ENCODE measurements at regions not wholly inside any gene's neighbourhood (a gene's known extent, or its start where the extent isn't known, plus 50 kb on each side); places are given as distances from the start of the nearest gene placed in this dataset.

- ChIA-PET POLR2A (no interaction called here), CTCF (interaction anchor here (1.3 kb wide), 1 partner anchor 9 kb away, joined by 3 read pairs; no protein-coding TSS in a partner anchor)
- H3K36me3 ChIP-seq (ENCODE audit: control insufficient read depth, insufficient read depth, low read length) = no peaks in the 10 kb centered on the region
- peaks cover 28% of the 10 kb centered on the region for H3K27me3 ChIP-seq (ENCODE audit: control insufficient read depth, insufficient read depth, low read length)
- no peak overlapping the region for H3K4me3 ChIP-seq (ENCODE audit: low read depth, low read length)
- DNase-seq (ENCODE audit: low read depth) = no peak
- no peak for TF ChIP-seq CTCF (IDR thresholded peaks at IDR 0.05; ENCODE audit: insufficient read depth, low read depth, low read length)
Measured at GRCh38 chr2:241924069-241924908, 54.8 kb downstream of the RTP5 start.

- DNase-seq (ENCODE audit: low read depth) = no peak
- H3K4me3 ChIP-seq (ENCODE audit: low read depth, low read length) = no peak overlapping the region
- POLR2A ChIA-PET = no interaction called here
- peaks cover 28% of the 10 kb centered on the region for H3K27me3 ChIP-seq (ENCODE audit: control insufficient read depth, insufficient read depth, low read length)
- no peaks in the 10 kb centered on the region for H3K36me3 ChIP-seq (ENCODE audit: control insufficient read depth, insufficient read depth, low read length)
- CTCF ChIA-PET = no interaction called here
- no peak for TF ChIP-seq CTCF (IDR thresholded peaks at IDR 0.05; ENCODE audit: insufficient read depth, low read depth, low read length)
Measured at GRCh38 chr2:241924909-241925250, 55.4 kb downstream of the RTP5 start.

- no peak for TF ChIP-seq CTCF (IDR thresholded peaks at IDR 0.05; ENCODE audit: insufficient read depth, low read depth, low read length)
- DNase-seq (ENCODE audit: low read depth) = no peak
- ChIA-PET POLR2A (no interaction called here), CTCF (interaction anchor here (0.7 kb wide), 1 partner anchor 34 kb away, joined by 3 read pairs; no protein-coding TSS in a partner anchor)
- H3K36me3 ChIP-seq (ENCODE audit: control insufficient read depth, insufficient read depth, low read length) = no peaks in the 10 kb centered on the region
- peaks cover 28% of the 10 kb centered on the region for H3K27me3 ChIP-seq (ENCODE audit: control insufficient read depth, insufficient read depth, low read length)
- H3K4me3 ChIP-seq (ENCODE audit: low read depth, low read length) = no peak overlapping the region
Measured at GRCh38 chr2:241925277-241925676, 55.7 kb downstream of the RTP5 start.

- ChIA-PET CTCF (interaction anchor here (0.7 kb wide), 1 partner anchor 33 kb away, joined by 3 read pairs; no protein-coding TSS in a partner anchor), POLR2A (no interaction called here)
- no peak for DNase-seq (ENCODE audit: low read depth)
- Histone ChIP-seq H3K27me3 (ENCODE audit: control insufficient read depth, insufficient read depth, low read length) (peaks cover 28% of the 10 kb centered on the region), H3K36me3 (ENCODE audit: control insufficient read depth, insufficient read depth, low read length) (no peaks in the 10 kb centered on the region), H3K4me3 (ENCODE audit: low read depth, low read length) (no peak overlapping the region)
- TF ChIP-seq CTCF (IDR thresholded peaks at IDR 0.05; ENCODE audit: insufficient read depth, low read depth, low read length) = no peak
Measured at GRCh38 chr2:241925821-241926441, 56.4 kb downstream of the RTP5 start.

GRCh38 chr2:241926541-241927311 is 57.2 kb downstream of the RTP5 start:
- ChIA-PET CTCF (no interaction called here), POLR2A (no interaction called here)
- DNase-seq (ENCODE audit: low read depth) = no peak
- no peaks in the 10 kb centered on the region for H3K36me3 ChIP-seq (ENCODE audit: control insufficient read depth, insufficient read depth, low read length)
- no peak for TF ChIP-seq CTCF (IDR thresholded peaks at IDR 0.05; ENCODE audit: insufficient read depth, low read depth, low read length)
- H3K27me3 ChIP-seq (ENCODE audit: control insufficient read depth, insufficient read depth, low read length) = peaks cover 28% of the 10 kb centered on the region
- H3K4me3 ChIP-seq (ENCODE audit: low read depth, low read length) = no peak overlapping the region

Measured in BJ (cell line).